ENCODE measurements at regions not wholly inside any gene's neighbourhood (a gene's known extent, or its start where the extent isn't known, plus 50 kb on each side); places are given as distances from the start of the nearest gene placed in this dataset.

DNA sequence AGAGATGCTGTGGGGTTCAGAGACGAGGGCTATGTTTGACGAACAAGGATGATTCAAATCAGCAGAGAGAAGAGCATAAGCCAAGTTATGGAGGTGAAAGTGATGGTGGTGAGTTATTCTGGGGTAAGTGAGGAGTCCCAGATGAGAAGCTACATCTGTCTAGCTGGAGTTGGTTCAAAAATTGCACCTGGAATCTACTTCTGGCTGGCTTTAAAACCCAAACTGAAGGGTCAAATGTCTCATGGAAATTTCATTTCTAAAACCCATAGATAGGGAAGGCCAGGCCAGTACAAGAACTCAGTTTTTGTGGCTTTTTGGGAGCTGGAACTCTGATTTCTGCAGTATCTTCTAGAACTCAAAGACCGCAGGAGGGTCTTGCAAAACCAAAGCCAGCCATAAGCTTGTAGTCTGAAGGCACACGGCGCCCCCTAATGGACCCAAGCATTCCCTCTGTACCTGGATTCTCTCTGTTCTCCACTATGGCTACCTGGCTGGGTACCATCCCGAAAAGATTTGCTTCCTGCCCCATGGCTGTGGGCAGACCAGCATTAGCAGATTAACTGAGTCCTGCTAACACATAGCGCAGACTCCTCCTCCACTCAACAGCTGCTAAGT, 229.1 kb upstream of the SLC14A2 start:
- Mint-ChIP-seq H3K9me3 (no peaks in the 10 kb centered on the region), H3K4me3 (no peak overlapping the region), H3K27ac (no peak overlapping the region), H3K36me3 (no peaks in the 10 kb centered on the region), H3K4me1 (peaks cover 25% of the 10 kb centered on the region), H3K27me3 (ENCODE audit: low read depth) (peaks cover 2% of the 10 kb centered on the region)
- TF ChIP-seq CTCF (IDR thresholded peaks at IDR 0.05; ENCODE audit: unreplicated experiment): peak; percentile 35
- DNase-seq (ENCODE audit: low spot score in 2 of 2, unreplicated experiment in 2 of 2): peak in 1 of 2 experiments; percentile 54

DNA sequence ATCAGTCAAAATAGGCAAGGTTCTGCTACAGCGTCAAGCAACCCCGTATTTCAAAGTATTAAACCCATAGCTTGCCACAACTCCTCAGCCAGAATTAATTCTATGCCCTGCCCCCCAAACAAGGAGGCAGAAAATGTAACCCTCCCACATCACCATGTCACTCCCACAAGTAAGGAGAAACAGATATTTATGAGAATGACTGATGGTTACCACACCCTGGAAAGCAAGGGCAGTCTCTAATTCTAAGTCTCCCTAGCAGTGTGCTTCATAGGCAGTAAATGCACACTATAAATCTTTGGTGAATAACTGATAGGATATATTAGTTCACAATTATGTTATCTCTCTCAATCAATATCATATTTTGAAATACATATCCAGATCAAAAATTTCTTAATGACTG, 228.0 kb upstream of the SLC14A2 start:
- no peak overlapping the region for H3K4me3 Mint-ChIP-seq

GRCh38 chr18:45398448-45398847, 216.8 kb upstream of the SLC14A2 start:
- H3K4me3 Mint-ChIP-seq: no peak overlapping the region
- H3K9me3 Mint-ChIP-seq: peaks cover 6% of the 10 kb centered on the region
- no peak for TF ChIP-seq CTCF (IDR thresholded peaks at IDR 0.05; ENCODE audit: unreplicated experiment)
- H3K27ac Mint-ChIP-seq: no peak overlapping the region
- no peak for DNase-seq (ENCODE audit: low spot score in 2 of 2, unreplicated experiment in 2 of 2)
- no peaks in the 10 kb centered on the region for H3K36me3 Mint-ChIP-seq
- no peaks in the 10 kb centered on the region for H3K4me1 Mint-ChIP-seq
- no peaks in the 10 kb centered on the region for H3K27me3 Mint-ChIP-seq (ENCODE audit: low read depth)

More for the DNA sequence above, 228.0 kb upstream of the SLC14A2 start:
- H3K4me1 Mint-ChIP-seq: peaks cover 24% of the 10 kb centered on the region
- H3K27ac Mint-ChIP-seq: no peak overlapping the region
- H3K36me3 Mint-ChIP-seq: no peaks in the 10 kb centered on the region
- no peak for DNase-seq (ENCODE audit: low spot score in 2 of 2, unreplicated experiment in 2 of 2)
- no peaks in the 10 kb centered on the region for H3K9me3 Mint-ChIP-seq
- no peak for TF ChIP-seq CTCF (IDR thresholded peaks at IDR 0.05; ENCODE audit: unreplicated experiment)
- peaks cover 2% of the 10 kb centered on the region for H3K27me3 Mint-ChIP-seq (ENCODE audit: low read depth)

GRCh38 chr18:45399146-45399545, 216.1 kb upstream of the SLC14A2 start:
- DNase-seq (ENCODE audit: low spot score in 2 of 2, unreplicated experiment in 2 of 2): no peak
- H3K27me3 Mint-ChIP-seq (ENCODE audit: low read depth): no peaks in the 10 kb centered on the region

DNA sequence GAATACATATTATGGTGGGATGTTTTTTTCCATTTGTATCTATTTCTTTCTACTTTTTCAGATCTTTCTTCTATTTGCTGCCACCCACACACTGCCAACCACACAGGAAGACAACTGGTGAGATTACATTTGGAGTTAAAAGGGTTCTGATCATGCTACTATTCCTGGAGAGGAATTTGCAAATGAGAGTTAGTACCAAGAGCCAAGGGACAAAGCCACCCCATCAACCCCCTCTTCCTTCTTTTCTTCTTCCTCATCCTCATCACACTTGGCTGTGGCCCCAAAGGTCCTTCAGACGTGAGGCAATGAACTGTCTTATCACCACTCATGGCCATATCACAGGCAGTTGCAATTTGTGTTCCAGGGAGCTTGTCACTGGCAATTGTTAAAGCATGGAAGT, 215.6 kb upstream of the SLC14A2 start:
- Mint-ChIP-seq H3K36me3 (no peaks in the 10 kb centered on the region), H3K27me3 (ENCODE audit: low read depth) (no peaks in the 10 kb centered on the region), H3K4me3 (no peak overlapping the region), H3K27ac (no peak overlapping the region), H3K4me1 (no peaks in the 10 kb centered on the region), H3K9me3 (peaks cover 6% of the 10 kb centered on the region)
- DNase-seq (ENCODE audit: low spot score in 2 of 2, unreplicated experiment in 2 of 2): no peak
- no peak for TF ChIP-seq CTCF (IDR thresholded peaks at IDR 0.05; ENCODE audit: unreplicated experiment)

More at GRCh38 chr18:45399146-45399545, 216.1 kb upstream of the SLC14A2 start:
- H3K4me1 Mint-ChIP-seq: no peaks in the 10 kb centered on the region
- TF ChIP-seq CTCF (IDR thresholded peaks at IDR 0.05; ENCODE audit: unreplicated experiment): no peak
- H3K9me3 Mint-ChIP-seq: peaks cover 6% of the 10 kb centered on the region
- no peak overlapping the region for H3K4me3 Mint-ChIP-seq
- H3K27ac Mint-ChIP-seq: no peak overlapping the region
- no peaks in the 10 kb centered on the region for H3K36me3 Mint-ChIP-seq

All from mesothelial cell of epicardium (in vitro differentiated cells).